Stomach (tissue), 4 donors: ENCODE measurements at regions not wholly inside any gene's neighbourhood (a gene's known extent, or its start where the extent isn't known, plus 50 kb on each side); places are given as distances from the start of the nearest gene placed in this dataset.

Experiments
- POLR2AphosphoS5 ChIP-seq, 3 donors: sonication (generic); formaldehyde crosslinking; IDR thresholded peaks; one replicate each; pipeline ENCODE4 v1.6.1; 2016; ENCODE audit warnings: antibody characterized with exemption in 3 of 3
- TF ChIP-seq, protein P1 (sequence below), 7 experiments: fragments of 450-650 bp in 4 of 7; fragments of 200-600 bp in 3 of 7; sonication (generic) in 3 of 7; IDR thresholded peaks; one replicate each; pipeline ENCODE4 v1.5.1; 2016 to 2019; ENCODE audit warnings: antibody characterized with exemption in 7 of 7, control low read depth in 2 of 7, mild to moderate bottlenecking in 1 of 7

DNA sequence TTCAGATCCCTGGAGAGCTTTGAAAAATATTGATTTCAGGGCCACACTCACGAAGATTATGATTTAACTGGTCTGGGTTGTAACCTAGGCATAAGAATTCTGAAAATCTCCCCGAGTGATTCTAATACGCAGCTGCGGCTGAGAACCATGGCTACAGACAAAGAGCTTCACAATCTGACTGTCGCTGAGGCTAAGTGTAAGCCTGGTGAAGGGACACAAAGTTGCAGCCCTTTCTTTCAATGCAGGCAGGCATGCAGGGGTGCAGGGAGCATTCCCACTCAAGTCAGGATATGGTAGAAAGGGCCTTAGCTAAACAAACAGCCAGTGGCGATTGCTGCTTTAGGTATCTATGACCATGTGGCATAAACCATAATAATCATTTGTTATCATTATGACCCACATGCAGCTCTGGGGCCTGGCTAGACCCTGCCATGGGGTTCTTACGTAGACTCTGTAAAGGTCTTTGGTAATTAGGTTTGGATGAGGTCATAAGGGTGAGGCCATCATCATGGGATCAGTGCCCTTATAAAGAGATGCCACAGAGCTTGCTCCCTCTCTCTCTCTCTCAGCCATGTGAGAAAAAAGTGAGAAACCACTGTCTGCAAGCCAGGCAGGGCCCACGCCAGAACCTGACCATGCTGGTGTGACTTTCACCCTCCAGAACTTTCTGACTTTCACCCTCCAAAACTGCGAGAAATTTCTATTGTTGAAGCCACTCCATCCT is 88.4 kb upstream of the LANCL2 start:
- TF ChIP-seq POLR2AphosphoS5 (IDR thresholded peaks at IDR 0.05) = no peak
- TF ChIP-seq, protein P1, sequence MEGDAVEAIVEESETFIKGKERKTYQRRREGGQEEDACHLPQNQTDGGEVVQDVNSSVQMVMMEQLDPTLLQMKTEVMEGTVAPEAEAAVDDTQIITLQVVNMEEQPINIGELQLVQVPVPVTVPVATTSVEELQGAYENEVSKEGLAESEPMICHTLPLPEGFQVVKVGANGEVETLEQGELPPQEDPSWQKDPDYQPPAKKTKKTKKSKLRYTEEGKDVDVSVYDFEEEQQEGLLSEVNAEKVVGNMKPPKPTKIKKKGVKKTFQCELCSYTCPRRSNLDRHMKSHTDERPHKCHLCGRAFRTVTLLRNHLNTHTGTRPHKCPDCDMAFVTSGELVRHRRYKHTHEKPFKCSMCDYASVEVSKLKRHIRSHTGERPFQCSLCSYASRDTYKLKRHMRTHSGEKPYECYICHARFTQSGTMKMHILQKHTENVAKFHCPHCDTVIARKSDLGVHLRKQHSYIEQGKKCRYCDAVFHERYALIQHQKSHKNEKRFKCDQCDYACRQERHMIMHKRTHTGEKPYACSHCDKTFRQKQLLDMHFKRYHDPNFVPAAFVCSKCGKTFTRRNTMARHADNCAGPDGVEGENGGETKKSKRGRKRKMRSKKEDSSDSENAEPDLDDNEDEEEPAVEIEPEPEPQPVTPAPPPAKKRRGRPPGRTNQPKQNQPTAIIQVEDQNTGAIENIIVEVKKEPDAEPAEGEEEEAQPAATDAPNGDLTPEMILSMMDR (IDR thresholded peaks at IDR 0.05) = no peak
